Esophagus muscularis mucosa (tissue), 3 donors: ENCODE measurements at regions not wholly inside any gene's neighbourhood (a gene's known extent, or its start where the extent isn't known, plus 50 kb on each side); places are given as distances from the start of the nearest gene placed in this dataset.
"Not testable (repeated sequence)": the region's sequence is repeated elsewhere in the genome, so short reads cannot be mapped to it uniquely, and the experiment has no call there.

Experiments
- POLR2A ChIP-seq: fragments of 450-650 bp; IDR thresholded peaks from one replicate; pipeline ENCODE4 v1.6.1; 2017; ENCODE audit warnings: antibody characterized with exemption, moderate library complexity, mild to moderate bottlenecking, low read depth
- TF ChIP-seq, protein P1 (sequence below), 3 experiments: fragments of 200-600 bp in 2 of 3; fragments of 450-650 bp in 1 of 3; sonication (generic) in 2 of 3; IDR thresholded peaks; one replicate each; pipeline ENCODE4 v1.5.1; 2017 to 2019; ENCODE audit warnings: antibody characterized with exemption in 3 of 3, mild to moderate bottlenecking in 2 of 3, moderate library complexity in 1 of 3

DNA sequence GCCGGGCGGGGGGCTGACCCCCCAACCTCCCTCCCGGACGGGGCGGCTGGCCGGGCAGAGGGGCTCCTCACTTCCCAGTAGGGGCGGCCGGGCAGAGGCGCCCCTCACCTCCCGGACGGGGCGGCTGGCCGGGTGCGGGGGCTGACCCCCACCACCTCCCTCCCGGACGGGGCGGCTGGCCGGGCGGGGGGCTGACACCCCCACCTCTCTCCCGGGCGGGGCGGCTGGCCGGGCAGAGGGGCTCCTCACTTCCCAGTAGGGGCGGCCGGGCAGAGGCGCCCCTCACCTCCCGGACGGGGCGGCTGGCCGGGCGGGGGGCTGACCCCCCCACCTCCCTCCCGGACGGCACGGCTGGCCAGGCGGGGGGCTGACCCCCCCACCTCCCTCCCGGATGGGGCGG lies 66.8 kb upstream of the SLC35C1 start:
- TF ChIP-seq POLR2A: not testable (repeated sequence)
- TF ChIP-seq, protein P1, sequence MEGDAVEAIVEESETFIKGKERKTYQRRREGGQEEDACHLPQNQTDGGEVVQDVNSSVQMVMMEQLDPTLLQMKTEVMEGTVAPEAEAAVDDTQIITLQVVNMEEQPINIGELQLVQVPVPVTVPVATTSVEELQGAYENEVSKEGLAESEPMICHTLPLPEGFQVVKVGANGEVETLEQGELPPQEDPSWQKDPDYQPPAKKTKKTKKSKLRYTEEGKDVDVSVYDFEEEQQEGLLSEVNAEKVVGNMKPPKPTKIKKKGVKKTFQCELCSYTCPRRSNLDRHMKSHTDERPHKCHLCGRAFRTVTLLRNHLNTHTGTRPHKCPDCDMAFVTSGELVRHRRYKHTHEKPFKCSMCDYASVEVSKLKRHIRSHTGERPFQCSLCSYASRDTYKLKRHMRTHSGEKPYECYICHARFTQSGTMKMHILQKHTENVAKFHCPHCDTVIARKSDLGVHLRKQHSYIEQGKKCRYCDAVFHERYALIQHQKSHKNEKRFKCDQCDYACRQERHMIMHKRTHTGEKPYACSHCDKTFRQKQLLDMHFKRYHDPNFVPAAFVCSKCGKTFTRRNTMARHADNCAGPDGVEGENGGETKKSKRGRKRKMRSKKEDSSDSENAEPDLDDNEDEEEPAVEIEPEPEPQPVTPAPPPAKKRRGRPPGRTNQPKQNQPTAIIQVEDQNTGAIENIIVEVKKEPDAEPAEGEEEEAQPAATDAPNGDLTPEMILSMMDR (IDR thresholded peaks at IDR 0.05): not testable (repeated sequence)
